ENCODE measurements at regions not wholly inside any gene's neighbourhood (a gene's known extent, or its start where the extent isn't known, plus 50 kb on each side); places are given as distances from the start of the nearest gene placed in this dataset.
"Not testable (repeated sequence)": the region's sequence is repeated elsewhere in the genome, so short reads cannot be mapped to it uniquely, and the experiment has no call there.

DNA sequence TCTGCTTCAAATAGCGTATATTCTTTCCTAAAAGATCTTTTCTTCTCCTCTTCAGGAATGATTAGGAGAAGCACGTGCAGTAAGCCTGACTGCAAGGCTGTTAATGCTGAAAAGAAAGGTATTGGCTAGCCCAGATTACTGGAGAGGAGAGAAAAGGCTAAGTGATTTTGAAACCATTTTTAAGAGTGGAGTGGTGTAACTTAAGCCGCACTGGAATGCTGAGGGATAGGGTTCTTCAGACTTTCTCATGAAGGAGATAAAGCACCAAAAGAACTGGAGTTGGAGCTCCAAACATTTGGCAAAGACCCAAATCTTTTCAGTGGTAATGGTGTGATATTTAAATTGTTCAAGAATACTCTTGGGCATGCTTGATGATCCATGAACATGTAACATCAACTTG is 388.3 kb downstream of the COG6 start:
- CTCF ChIA-PET, result interaction anchor here (1.4 kb wide), 1 partner anchor 26 kb away, joined by 3 read pairs; no protein-coding TSS in a partner anchor
- H3K36me3 Mint-ChIP-seq, result peaks cover 1% of the 10 kb centered on the region
- no peak overlapping the region for H3K27ac Mint-ChIP-seq
- DNase-seq (no peak), ATAC-seq (no peak)
- H3K27me3 Mint-ChIP-seq, result peaks cover 29% of the 10 kb centered on the region
- H3K4me3 Mint-ChIP-seq, result no peak overlapping the region
- no peaks in the 10 kb centered on the region for H3K9me3 Mint-ChIP-seq (ENCODE audit: low read depth)
- H3K4me1 Mint-ChIP-seq, result no peaks in the 10 kb centered on the region

GRCh38 chr13:40047322-40047771 is 391.9 kb downstream of the COG6 start:
- CTCF ChIA-PET, result no interaction called here
- H3K9me3 Mint-ChIP-seq (ENCODE audit: low read depth), result no peaks in the 10 kb centered on the region
- ATAC-seq (no peak), DNase-seq (no peak)
- no peak overlapping the region for H3K4me3 Mint-ChIP-seq
- H3K27ac Mint-ChIP-seq, result no peak overlapping the region
- peaks cover 33% of the 10 kb centered on the region for H3K27me3 Mint-ChIP-seq
- H3K36me3 Mint-ChIP-seq, result no peaks in the 10 kb centered on the region
- H3K4me1 Mint-ChIP-seq, result no peaks in the 10 kb centered on the region

GRCh38 chr13:40048551-40048950 is 393.1 kb downstream of the COG6 start:
- ATAC-seq (no peak), DNase-seq (no peak)
- H3K9me3 Mint-ChIP-seq (ENCODE audit: low read depth), result no peaks in the 10 kb centered on the region
- CTCF ChIA-PET, result no interaction called here
- H3K4me1 Mint-ChIP-seq, result no peaks in the 10 kb centered on the region
- H3K27me3 Mint-ChIP-seq, result peaks cover 25% of the 10 kb centered on the region
- no peak overlapping the region for H3K4me3 Mint-ChIP-seq
- no peak overlapping the region for H3K27ac Mint-ChIP-seq
- H3K36me3 Mint-ChIP-seq, result no peaks in the 10 kb centered on the region

DNA sequence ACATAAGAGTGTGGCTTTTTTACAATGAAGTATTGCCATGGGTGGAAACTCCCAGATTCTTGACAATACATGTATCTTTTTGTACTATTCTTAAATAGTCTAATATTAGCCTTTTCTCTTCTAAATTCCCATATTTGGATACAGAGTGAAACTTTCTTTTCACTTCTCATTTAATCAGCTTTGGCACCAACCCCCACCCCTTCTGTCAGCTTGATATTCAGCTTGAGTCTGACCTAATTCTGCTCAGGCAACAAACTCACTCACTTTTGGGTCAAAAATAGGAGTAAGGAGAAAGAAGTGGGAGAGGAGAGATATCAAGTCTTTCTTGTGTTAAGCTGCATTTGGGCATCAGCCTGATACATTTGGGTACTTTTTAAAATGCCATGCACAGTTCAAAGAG is 397.5 kb downstream of the COG6 start:
- ATAC-seq, result no peak

DNA sequence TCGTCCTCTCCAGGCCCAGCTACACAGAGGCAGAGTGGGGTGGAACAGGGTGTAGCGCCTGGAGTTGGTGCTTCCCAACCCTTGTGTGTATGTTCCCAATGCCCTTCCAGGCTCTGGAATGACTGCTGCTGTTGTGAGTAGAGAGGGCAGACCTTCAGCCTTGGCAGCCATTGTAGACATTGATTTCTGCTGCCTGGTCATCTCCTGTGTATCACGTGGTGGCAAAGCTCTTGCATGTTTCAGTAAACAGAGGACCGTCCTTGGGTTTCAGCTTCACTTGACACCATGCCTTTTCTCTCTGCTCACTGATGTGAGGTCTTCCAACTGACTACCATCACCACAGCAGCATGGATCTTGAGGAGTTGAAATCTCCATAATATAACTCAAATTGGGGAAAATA is 397.9 kb downstream of the COG6 start:
- no peak overlapping the region for H3K27ac Mint-ChIP-seq
- H3K4me1 Mint-ChIP-seq, result peaks cover under 1% of the 10 kb centered on the region
- DNase-seq (no peak), ATAC-seq (no peak)
- no peaks in the 10 kb centered on the region for H3K9me3 Mint-ChIP-seq (ENCODE audit: low read depth)
- H3K4me3 Mint-ChIP-seq, result no peak overlapping the region
- CTCF ChIA-PET, result no interaction called here
- H3K36me3 Mint-ChIP-seq, result no peaks in the 10 kb centered on the region
- peaks cover 5% of the 10 kb centered on the region for H3K27me3 Mint-ChIP-seq

More for the DNA sequence above, 397.5 kb downstream of the COG6 start:
- no peak overlapping the region for H3K27ac Mint-ChIP-seq
- no peaks in the 10 kb centered on the region for H3K4me1 Mint-ChIP-seq
- H3K9me3 Mint-ChIP-seq (ENCODE audit: low read depth), result no peaks in the 10 kb centered on the region
- CTCF ChIA-PET, result no interaction called here
- peaks cover 6% of the 10 kb centered on the region for H3K27me3 Mint-ChIP-seq
- no peak for DNase-seq
- H3K36me3 Mint-ChIP-seq, result no peaks in the 10 kb centered on the region
- H3K4me3 Mint-ChIP-seq, result no peak overlapping the region

GRCh38 chr13:40054422-40054821 is 399.0 kb downstream of the COG6 start:
- H3K36me3 Mint-ChIP-seq; ATAC-seq; H3K4me3 Mint-ChIP-seq; H3K4me1 Mint-ChIP-seq; H3K9me3 Mint-ChIP-seq (ENCODE audit: low read depth); H3K27me3 Mint-ChIP-seq; DNase-seq; H3K27ac Mint-ChIP-seq; CTCF ChIA-PET: not testable (repeated sequence)

DNA sequence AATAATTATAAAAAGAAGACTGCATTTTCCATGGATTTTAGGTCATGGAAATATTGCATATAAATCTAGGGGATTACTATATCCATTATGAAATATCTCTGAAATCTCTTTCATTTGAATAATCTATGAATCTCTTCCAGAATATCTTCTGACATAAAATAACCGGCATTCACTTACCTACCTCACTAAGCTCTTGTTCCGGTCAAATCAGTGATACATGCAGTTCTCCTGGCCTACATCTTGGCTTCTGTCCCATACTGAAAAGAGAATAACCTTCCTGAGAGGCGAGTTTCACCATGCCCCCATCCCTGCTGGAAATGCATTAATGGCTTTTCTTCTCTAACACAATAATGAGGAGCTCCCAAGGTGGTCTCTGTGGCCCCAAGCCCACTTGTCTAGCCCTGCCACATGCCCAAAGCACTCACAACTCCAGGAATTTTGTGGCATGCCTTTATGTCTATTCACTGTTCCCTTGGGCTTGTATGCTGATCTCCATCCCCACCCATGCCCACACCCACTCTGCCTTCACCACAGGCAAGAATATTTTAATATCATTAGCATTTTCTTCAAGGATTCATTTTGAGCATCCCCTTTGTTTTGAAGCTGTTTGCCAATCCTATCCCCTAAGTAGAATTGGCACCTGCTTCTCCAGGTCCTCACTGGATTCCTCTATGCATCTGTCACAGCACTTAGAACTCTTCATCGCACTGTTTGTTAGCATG is 401.6 kb downstream of the COG6 start:
- CTCF ChIA-PET, result interaction anchor here (0.8 to 2.5 kb wide), 2 partner anchors 12 to 114 kb away, joined by 3 to 6 read pairs; no protein-coding TSS in a partner anchor
- DNase-seq (no peak), ATAC-seq (no peak)
- H3K27ac Mint-ChIP-seq, result no peak overlapping the region
- no peak overlapping the region for H3K4me3 Mint-ChIP-seq
- no peaks in the 10 kb centered on the region for H3K9me3 Mint-ChIP-seq (ENCODE audit: low read depth)
- no peaks in the 10 kb centered on the region for H3K36me3 Mint-ChIP-seq
- no peaks in the 10 kb centered on the region for H3K27me3 Mint-ChIP-seq
- H3K4me1 Mint-ChIP-seq, result peaks cover 13% of the 10 kb centered on the region

GRCh38 chr13:40058757-40059236 is 403.3 kb downstream of the COG6 start:
- Mint-ChIP-seq H3K27me3 (no peaks in the 10 kb centered on the region), H3K9me3 (ENCODE audit: low read depth) (no peaks in the 10 kb centered on the region), H3K4me3 (no peak overlapping the region), H3K36me3 (no peaks in the 10 kb centered on the region), H3K27ac (no peak overlapping the region), H3K4me1 (peaks cover 16% of the 10 kb centered on the region)
- CTCF ChIA-PET, result interaction anchor here (2.5 kb wide), 1 partner anchor 11 kb away, joined by 6 read pairs; no protein-coding TSS in a partner anchor
- ATAC-seq (peak; percentile 20), DNase-seq (no peak)

DNA sequence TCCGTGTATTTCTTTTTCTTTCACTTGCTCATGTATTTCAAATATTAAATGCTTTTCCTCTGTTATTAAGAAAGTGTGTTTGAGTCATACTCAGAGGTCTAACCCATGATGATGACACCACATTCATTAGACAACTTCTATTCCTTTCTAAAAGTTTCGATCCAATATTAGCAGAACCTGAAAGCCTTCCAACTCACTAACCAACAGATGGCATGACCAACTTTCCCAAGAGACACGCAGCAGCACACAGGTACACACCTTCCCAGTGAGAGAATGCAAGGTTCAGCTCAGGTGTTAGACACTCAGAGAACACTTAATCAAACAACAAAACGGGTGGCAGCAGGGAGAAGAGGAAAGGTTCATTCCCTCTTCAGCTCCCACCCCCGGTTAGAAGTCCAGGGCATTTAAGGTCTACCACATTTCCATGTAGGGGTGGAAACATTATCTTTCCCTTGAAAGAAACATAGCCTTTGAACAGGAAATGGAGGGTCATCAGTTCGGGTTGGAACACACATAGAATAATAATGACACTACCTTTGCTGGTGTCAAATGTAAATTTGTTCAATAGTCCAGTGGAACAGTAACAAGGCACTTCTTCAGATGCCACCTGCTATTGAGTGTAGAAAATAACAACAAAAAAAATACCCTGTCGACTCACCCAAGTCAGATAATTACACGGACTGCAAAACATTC is 404.2 kb downstream of the COG6 start:
- Mint-ChIP-seq H3K9me3 (ENCODE audit: low read depth) (no peaks in the 10 kb centered on the region), H3K36me3 (no peaks in the 10 kb centered on the region), H3K4me3 (no peak overlapping the region), H3K4me1 (peaks cover 16% of the 10 kb centered on the region), H3K27ac (no peak overlapping the region), H3K27me3 (no peaks in the 10 kb centered on the region)
- DNase-seq (no peak), ATAC-seq (no peak)
- CTCF ChIA-PET, result interaction anchor here (2.5 kb wide), 1 partner anchor 10 kb away, joined by 8 read pairs; no protein-coding TSS in a partner anchor

- H3K9me3 Mint-ChIP-seq (ENCODE audit: low read depth), result no peaks in the 10 kb centered on the region
- H3K36me3 Mint-ChIP-seq, result no peaks in the 10 kb centered on the region
- H3K4me1 Mint-ChIP-seq, result peaks cover 16% of the 10 kb centered on the region
- H3K27ac Mint-ChIP-seq, result no peak overlapping the region
- no peak overlapping the region for H3K4me3 Mint-ChIP-seq
- CTCF ChIA-PET, result interaction anchor here (1.5 to 2.5 kb wide), 2 partner anchors 9 to 622 kb away, joined by 5 to 8 read pairs; no protein-coding TSS in a partner anchor
- no peak for ATAC-seq
- no peak for DNase-seq
- H3K27me3 Mint-ChIP-seq, result no peaks in the 10 kb centered on the region
These were observed 405.0 kb downstream of the COG6 start for GRCh38 chr13:40060296-40061007.

- no peaks in the 10 kb centered on the region for H3K9me3 Mint-ChIP-seq (ENCODE audit: low read depth)
- DNase-seq, result no peak
- no peak for ATAC-seq
- peaks cover 16% of the 10 kb centered on the region for H3K4me1 Mint-ChIP-seq
- H3K4me3 Mint-ChIP-seq, result no peak overlapping the region
- H3K36me3 Mint-ChIP-seq, result no peaks in the 10 kb centered on the region
- CTCF ChIA-PET, result interaction anchor here (1.5 to 2.5 kb wide), 2 partner anchors 8 to 621 kb away, joined by 5 to 8 read pairs; no protein-coding TSS in a partner anchor
- no peak overlapping the region for H3K27ac Mint-ChIP-seq
- no peaks in the 10 kb centered on the region for H3K27me3 Mint-ChIP-seq
These were observed 406.3 kb downstream of the COG6 start for GRCh38 chr13:40061466-40062450.

- no peak overlapping the region for H3K27ac Mint-ChIP-seq
These were observed 407.8 kb downstream of the COG6 start for GRCh38 chr13:40063278-40063698.

More at GRCh38 chr13:40063278-40063698, 407.8 kb downstream of the COG6 start:
- Mint-ChIP-seq H3K4me1 (peaks cover 16% of the 10 kb centered on the region), H3K9me3 (ENCODE audit: low read depth) (no peaks in the 10 kb centered on the region), H3K27me3 (no peaks in the 10 kb centered on the region), H3K4me3 (no peak overlapping the region), H3K36me3 (no peaks in the 10 kb centered on the region)
- no peak for ATAC-seq
- CTCF ChIA-PET, result interaction anchor here (0.7 kb wide), 1 partner anchor 619 kb away, joined by 3 read pairs; no protein-coding TSS in a partner anchor
- DNase-seq, result no peak

Data from activated CD8-positive, alpha-beta memory T cell treated with anti-CD3 and anti-CD28 coated beads, Interleukin-2, amount 10 ng/mL, durations not matched to agents 7 days and 5 days (primary cell).